SU-DHL-6 (cell line): ENCODE measurements at regions not wholly inside any gene's neighbourhood (a gene's known extent, or its start where the extent isn't known, plus 50 kb on each side); places are given as distances from the start of the nearest gene placed in this dataset.

Experiments used
- CTCF ChIP-seq: fragments of 200-600 bp; sonication (generic); IDR thresholded peaks from one replicate; pipeline ENCODE4 v1.5.1; 2017; ENCODE audit warnings: antibody characterized with exemption, mild to moderate bottlenecking, low read length, moderate library complexity; ENCODE audit not compliant: insufficient read depth, poor library complexity, severe bottlenecking
- EZH2phosphoT487 ChIP-seq: fragments of 200-600 bp; sonication (generic), shearing (Covaris generic); conservative IDR thresholded peaks from 2 replicates; pipeline ENCODE4 v1.6.1; 2018; ENCODE audit warnings: mild to moderate bottlenecking, antibody characterized with exemption, low read length, moderate library complexity, mixed read lengths

- TF ChIP-seq CTCF (no peak), EZH2phosphoT487 (no peak)
Measured at GRCh38 chr5:125046838-125047237, 300.4 kb upstream of the ZNF608 start.
